ENCODE measurements at regions not wholly inside any gene's neighbourhood (a gene's known extent, or its start where the extent isn't known, plus 50 kb on each side); places are given as distances from the start of the nearest gene placed in this dataset.

GRCh38 chrX:34999702-35000101 lies 57.1 kb downstream of the FAM47B start:
- FAIRE-seq (no peak), DNase-seq (ENCODE audit: low read depth) (no peak)
- no peak overlapping the region for H3K4me3 ChIP-seq (ENCODE audit: low read depth, low read length)
- H3K36me3 ChIP-seq (ENCODE audit: control insufficient read depth, insufficient read depth, low read length), result no peaks in the 10 kb centered on the region
- H3K27me3 ChIP-seq (ENCODE audit: control insufficient read depth, insufficient read depth, low read length), result no peaks in the 10 kb centered on the region
- TF ChIP-seq CTCF (IDR thresholded peaks at IDR 0.05; ENCODE audit: insufficient read depth, low read length, severe bottlenecking), result no peak

- Histone ChIP-seq H3K36me3 (ENCODE audit: control insufficient read depth, insufficient read depth, low read length) (no peaks in the 10 kb centered on the region), H3K27me3 (ENCODE audit: control insufficient read depth, insufficient read depth, low read length) (no peaks in the 10 kb centered on the region), H3K4me3 (ENCODE audit: low read depth, low read length) (no peak overlapping the region)
- TF ChIP-seq CTCF (IDR thresholded peaks at IDR 0.05; ENCODE audit: insufficient read depth, low read length, severe bottlenecking), result no peak
- DNase-seq (ENCODE audit: low read depth) (no peak), FAIRE-seq (no peak)
Measured at GRCh38 chrX:35006361-35006760, 63.8 kb downstream of the FAM47B start.

DNA sequence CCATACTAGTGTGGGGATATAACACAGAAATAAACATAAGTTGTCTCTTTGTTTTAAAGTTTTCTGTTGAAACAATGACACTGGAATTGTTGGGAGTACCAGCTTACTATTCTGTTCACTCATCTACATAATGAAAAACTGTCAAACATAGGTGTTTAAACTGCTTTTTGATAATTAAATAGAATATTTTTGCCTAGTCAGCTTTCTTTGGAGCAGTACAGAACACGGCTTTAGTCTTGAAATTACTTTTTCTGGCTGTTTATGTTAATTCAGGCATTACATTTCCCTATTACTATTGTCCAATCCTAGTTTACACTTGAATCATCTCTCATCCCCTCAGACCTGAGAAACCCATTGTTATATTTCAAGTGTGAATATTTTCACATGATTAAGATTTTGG lies 73.0 kb downstream of the FAM47B start:
- FAIRE-seq (no peak), DNase-seq (ENCODE audit: low read depth) (no peak)
- H3K27me3 ChIP-seq (ENCODE audit: control insufficient read depth, insufficient read depth, low read length), result no peaks in the 10 kb centered on the region
- TF ChIP-seq CTCF (IDR thresholded peaks at IDR 0.05; ENCODE audit: insufficient read depth, low read length, severe bottlenecking), result no peak
- H3K36me3 ChIP-seq (ENCODE audit: control insufficient read depth, insufficient read depth, low read length), result no peaks in the 10 kb centered on the region
- H3K4me3 ChIP-seq (ENCODE audit: low read depth, low read length), result no peak overlapping the region

GRCh38 chrX:35016051-35016450 lies 73.5 kb downstream of the FAM47B start:
- no peak for FAIRE-seq
- DNase-seq (ENCODE audit: low read depth), result no peak
- TF ChIP-seq CTCF (IDR thresholded peaks at IDR 0.05; ENCODE audit: insufficient read depth, low read length, severe bottlenecking), result no peak
- Histone ChIP-seq H3K27me3 (ENCODE audit: control insufficient read depth, insufficient read depth, low read length) (no peaks in the 10 kb centered on the region), H3K4me3 (ENCODE audit: low read depth, low read length) (no peak overlapping the region), H3K36me3 (ENCODE audit: control insufficient read depth, insufficient read depth, low read length) (no peaks in the 10 kb centered on the region)

DNA sequence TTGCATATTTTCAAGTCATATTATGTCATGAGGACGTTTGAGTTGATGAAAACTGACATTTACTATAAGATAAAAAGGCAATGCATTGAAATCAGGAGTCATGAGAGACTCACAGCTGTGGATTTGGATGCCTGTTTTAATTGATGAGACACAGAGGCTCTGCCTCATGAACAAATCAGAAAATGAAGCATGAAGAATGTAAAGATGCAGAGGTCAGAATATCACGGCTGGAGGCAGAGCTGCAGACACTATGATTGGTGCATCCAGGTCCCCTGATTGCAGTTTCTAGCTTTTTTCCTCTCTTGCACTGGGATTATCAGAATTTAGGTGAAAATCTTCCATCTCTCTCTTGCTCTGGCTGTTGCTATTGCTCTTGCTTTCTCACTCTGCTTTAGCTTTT lies 74.7 kb downstream of the FAM47B start:
- Histone ChIP-seq H3K36me3 (ENCODE audit: control insufficient read depth, insufficient read depth, low read length) (no peaks in the 10 kb centered on the region), H3K27me3 (ENCODE audit: control insufficient read depth, insufficient read depth, low read length) (no peaks in the 10 kb centered on the region), H3K4me3 (ENCODE audit: low read depth, low read length) (no peak overlapping the region)
- no peak for DNase-seq (ENCODE audit: low read depth)
- TF ChIP-seq CTCF (IDR thresholded peaks at IDR 0.05; ENCODE audit: insufficient read depth, low read length, severe bottlenecking), result no peak
- no peak for FAIRE-seq

GRCh38 chrX:35023683-35024082 lies 81.1 kb downstream of the FAM47B start:
- TF ChIP-seq CTCF (IDR thresholded peaks at IDR 0.05; ENCODE audit: insufficient read depth, low read length, severe bottlenecking), result no peak
- no peak for DNase-seq (ENCODE audit: low read depth)
- H3K36me3 ChIP-seq (ENCODE audit: control insufficient read depth, insufficient read depth, low read length), result no peaks in the 10 kb centered on the region
- no peak overlapping the region for H3K4me3 ChIP-seq (ENCODE audit: low read depth, low read length)
- H3K27me3 ChIP-seq (ENCODE audit: control insufficient read depth, insufficient read depth, low read length), result no peaks in the 10 kb centered on the region
- no peak for FAIRE-seq
